AG04450 (cell line): ENCODE measurements at regions not wholly inside any gene's neighbourhood (a gene's known extent, or its start where the extent isn't known, plus 50 kb on each side); places are given as distances from the start of the nearest gene placed in this dataset.

Source experiments
- CTCF ChIA-PET: fragments of 300-600, 350-600 bp; formaldehyde crosslinking; extraction: SDS; loops from one replicate; lab custom pipeline; 2022; ENCODE audit warnings: antibody characterized with exemption, inconsistent platforms; lab: Charles Lee
- POLR2A ChIA-PET: fragments of 350-600 bp; formaldehyde crosslinking; extraction: SDS; loops from one replicate; lab custom pipeline; 2021; ENCODE audit warnings: antibody characterized with exemption, inconsistent platforms; lab: Yijun Ruan, JAX
- DNase-seq: peaks from one replicate; pipeline ENCODE4 v3.0.0-alpha.2; 2011; ENCODE audit warnings: low read depth, low spot score
- H3K27ac ChIP-seq: one replicate; pipeline ENCODE4 v1.5.1; 2012; ENCODE audit warnings: low read depth, low read length, control low read depth
- H3K27me3 ChIP-seq: one replicate; pipeline ENCODE4 v1.6.0; 2012; ENCODE audit warnings: low read length; ENCODE audit not compliant: control insufficient read depth, insufficient read depth
- H3K4me3 ChIP-seq: 2 replicates; pipeline ENCODE4 v1.5.1; 2011; ENCODE audit warnings: mild to moderate bottlenecking, low read depth, low read length, control low read depth
- H3K9me3 ChIP-seq: 2 replicates; pipeline ENCODE4 v1.5.1; 2012; ENCODE audit warnings: low read length; ENCODE audit not compliant: control insufficient read depth, insufficient read depth
- CTCF ChIP-seq: IDR thresholded peaks from 2 replicates; pipeline ENCODE4 v1.5.1; 2011; ENCODE audit warnings: low read depth, low read length, control low read depth, inconsistent platforms

DNA sequence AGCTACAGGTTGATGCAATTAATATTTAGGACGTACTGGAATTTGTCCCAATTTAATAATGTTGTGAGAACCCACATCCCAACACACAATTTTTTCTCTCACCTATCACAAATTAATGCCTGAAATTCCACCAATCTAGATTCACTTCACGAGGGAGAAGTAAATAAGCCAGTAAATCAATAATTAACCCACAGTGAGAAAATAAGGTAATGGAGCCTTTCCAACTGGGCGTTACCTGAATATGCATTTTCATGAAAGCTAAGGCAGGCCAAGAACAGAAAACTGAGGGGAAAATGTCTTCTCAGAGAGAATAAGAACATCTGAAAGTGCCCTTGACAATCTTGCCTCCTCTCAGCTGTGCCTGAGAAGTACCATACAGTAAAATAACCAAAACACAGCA is 240.8 kb upstream of the NR5A2 start:
- Histone ChIP-seq H3K27ac (no peak overlapping the region), H3K4me3 (no peak overlapping the region), H3K27me3 (no peaks in the 10 kb centered on the region), H3K9me3 (no peaks in the 10 kb centered on the region)
- ChIA-PET POLR2A (interaction anchor here (0.7 kb wide), 2 partner anchors 621 to 887 kb away, joined by 3 to 6 read pairs; no protein-coding TSS in a partner anchor), CTCF (interaction anchor here (0.7 to 1.1 kb wide), 3 partner anchors 289 to 1068 kb away, joined by 3 read pairs; no protein-coding TSS in a partner anchor)
- no peak for TF ChIP-seq CTCF
- DNase-seq = no peak

DNA sequence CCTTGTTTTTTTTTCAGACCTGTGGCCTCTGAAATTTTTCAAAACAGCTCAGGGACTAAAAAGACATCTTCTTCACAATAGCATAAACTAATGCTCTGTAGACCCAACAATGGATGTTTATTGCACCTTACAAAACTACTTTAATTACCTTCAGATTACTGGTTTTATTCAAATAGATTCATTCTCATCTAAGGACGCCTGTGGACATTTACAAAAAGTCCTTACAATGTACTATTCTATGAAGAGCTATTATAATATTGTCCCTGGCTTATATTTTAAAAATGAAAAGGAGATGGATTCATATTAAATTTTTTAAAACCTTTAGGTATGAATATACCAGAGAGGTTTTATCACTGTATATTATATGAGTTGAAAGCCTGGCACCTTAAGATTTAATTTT is 238.4 kb upstream of the NR5A2 start:
- TF ChIP-seq CTCF = no peak
- ChIA-PET CTCF (interaction anchor here (1.0 kb wide), 1 partner anchor 104 kb away, joined by 3 read pairs; no protein-coding TSS in a partner anchor), POLR2A (no interaction called here)
- no peak overlapping the region for H3K4me3 ChIP-seq
- no peak overlapping the region for H3K27ac ChIP-seq
- DNase-seq = no peak
- H3K9me3 ChIP-seq = no peaks in the 10 kb centered on the region
- H3K27me3 ChIP-seq = no peaks in the 10 kb centered on the region

DNA sequence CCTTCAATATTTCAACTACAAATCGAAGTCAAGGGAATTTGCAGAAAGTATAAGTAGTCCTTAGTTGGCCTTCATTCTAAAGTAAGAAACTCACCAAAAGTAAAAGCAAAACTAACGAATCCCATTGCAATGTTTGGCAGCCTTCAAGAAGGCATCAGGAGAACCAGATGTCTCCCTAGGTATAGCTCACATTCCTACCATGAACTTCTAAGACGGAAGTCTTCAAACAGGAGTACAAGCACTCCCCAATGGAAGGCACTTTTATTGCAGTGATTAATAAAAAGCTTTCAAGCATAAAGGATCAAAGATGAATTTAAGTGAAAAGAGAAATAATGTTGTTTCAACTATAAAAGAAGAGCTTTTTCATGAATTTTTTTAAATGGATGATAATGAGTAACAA is 236.0 kb upstream of the NR5A2 start:
- no peak for TF ChIP-seq CTCF
- Histone ChIP-seq H3K4me3 (no peak overlapping the region), H3K27me3 (no peaks in the 10 kb centered on the region), H3K9me3 (no peaks in the 10 kb centered on the region), H3K27ac (no peak overlapping the region)
- ChIA-PET CTCF (no interaction called here), POLR2A (no interaction called here)
- DNase-seq = no peak

GRCh38 chr1:199792874-199793273 is 234.6 kb upstream of the NR5A2 start:
- ChIA-PET POLR2A (no interaction called here), CTCF (no interaction called here)

More at GRCh38 chr1:199792874-199793273, 234.6 kb upstream of the NR5A2 start:
- no peak for DNase-seq
- H3K9me3 ChIP-seq = no peaks in the 10 kb centered on the region
- no peak overlapping the region for H3K4me3 ChIP-seq
- no peaks in the 10 kb centered on the region for H3K27me3 ChIP-seq
- no peak overlapping the region for H3K27ac ChIP-seq
- TF ChIP-seq CTCF = no peak
